GM12878 (cell line): ENCODE measurements at regions not wholly inside any gene's neighbourhood (a gene's known extent, or its start where the extent isn't known, plus 50 kb on each side); places are given as distances from the start of the nearest gene placed in this dataset.
"Not testable (repeated sequence)": the region's sequence is repeated elsewhere in the genome, so short reads cannot be mapped to it uniquely, and the experiment has no call there.

Source experiments
- ATAC-seq: fragments of 200-7000 bp; cut with Tn5 transposase; 3 replicates; pipeline ENCODE4 v1.9.1; 2020; ENCODE audit warnings: mild to moderate bottlenecking, moderate library complexity
- BruUV-seq: library from RNA; stranded (reverse); fragments of 400-500 nt; replicated peaks from 2 replicates; lab custom pipeline; 2021; lab: Mats Ljungman, UMichigan
- CTCF ChIA-PET: fragments of 300-600 bp; sonication (Branson Sonifier 250); formaldehyde crosslinking; extraction: SDS; loops from one replicate; lab custom pipeline; 2021; ENCODE audit warnings: inconsistent platforms; lab: Yijun Ruan, JAX
- POLR2A ChIA-PET: fragments of 350-600 bp; formaldehyde crosslinking; extraction: SDS; loops from one replicate; lab custom pipeline; 2021; ENCODE audit warnings: inconsistent platforms; lab: Charles Lee
- RAD21 ChIA-PET: fragments of 300-600 bp; sonication (Branson Sonifier 250); formaldehyde crosslinking; loops from one replicate; lab custom pipeline; 2023; ENCODE audit warnings: antibody characterized with exemption; ENCODE audit not compliant: unreplicated experiment; lab: Charles Lee
- SMC1A ChIA-PET: fragments of 300-600 bp; sonication (Branson Sonifier 250); formaldehyde crosslinking; loops from one replicate; lab custom pipeline; 2023; ENCODE audit not compliant: unreplicated experiment, uncharacterized antibody; lab: Charles Lee
- DNase-seq: peaks from one replicate; pipeline ENCODE4 v3.0.0-alpha.2; 2011; ENCODE audit warnings: low read depth, low spot score
- FAIRE-seq: peaks from 3 replicates; lab custom pipeline; 2011; peaks lifted over from hg19 to GRCh38; lab: Jason Lieb, UNC
- H2AFZ ChIP-seq: 2 replicates; pipeline ENCODE4 v1.6.0; 2011; ENCODE audit warnings: low read depth, low read length, control low read depth; ENCODE audit not compliant: control insufficient read depth
- H3K27ac ChIP-seq: 2 replicates; pipeline ENCODE4 v1.5.1; 2011; ENCODE audit warnings: control low read depth; ENCODE audit not compliant: control insufficient read depth, insufficient read depth
- H3K27me3 ChIP-seq, 2 experiments: replicated peaks in 1 of 2; 2 replicates each; pipeline versions ENCODE4 v1.6.0 to v1.6.1; 2011; ENCODE audit warnings: low read length in 1 of 2; ENCODE audit not compliant: control insufficient read depth in 2 of 2, insufficient read depth in 2 of 2
- H3K36me3 ChIP-seq, 2 experiments: 2 replicates each; pipeline ENCODE4 v1.5.1; 2011; ENCODE audit warnings: low read length in 1 of 2; ENCODE audit not compliant: control insufficient read depth in 2 of 2, insufficient read depth in 2 of 2
- H3K4me1 ChIP-seq: 2 replicates; pipeline ENCODE4 v1.6.1; 2011; ENCODE audit warnings: mild to moderate bottlenecking, low read length, moderate library complexity, mixed read lengths; ENCODE audit not compliant: control insufficient read depth, insufficient read depth
- H3K4me2 ChIP-seq: 2 replicates; pipeline ENCODE4 v1.6.0; 2011; ENCODE audit warnings: control low read depth; ENCODE audit not compliant: control insufficient read depth, insufficient read depth
- H3K4me3 ChIP-seq: fragments of 200-600 bp; sonication (generic); 2 replicates; pipeline ENCODE4 v1.5.1; 2016
- H3K79me2 ChIP-seq: 2 replicates; pipeline ENCODE4 v1.6.0; 2011; ENCODE audit warnings: low read length; ENCODE audit not compliant: control insufficient read depth, insufficient read depth
- H3K9ac ChIP-seq: 2 replicates; pipeline ENCODE4 v1.8.0; 2011; ENCODE audit warnings: low read length, control low read depth, mixed read lengths; ENCODE audit not compliant: control insufficient read depth, insufficient read depth
- H3K9me3 ChIP-seq: replicated peaks from 3 replicates; pipeline ENCODE4 v1.5.1; 2011; ENCODE audit warnings: mild to moderate bottlenecking, low read length; ENCODE audit not compliant: control insufficient read depth, insufficient read depth
- H4K20me1 ChIP-seq: 2 replicates; pipeline ENCODE4 v1.6.0; 2011; ENCODE audit not compliant: control insufficient read depth, insufficient read depth
- CREM ChIP-seq: IDR thresholded peaks from 2 replicates; pipeline ENCODE4 v1.6.1; 2014; ENCODE audit warnings: antibody characterized with exemption, low read depth
- HDAC6 ChIP-seq: fragments of 200-600 bp; sonication (generic); IDR thresholded peaks from one replicate; pipeline ENCODE4 v1.8.0; 2017; ENCODE audit warnings: antibody characterized with exemption; ENCODE audit not compliant: unreplicated experiment
- MYB ChIP-seq: fragments of 150-350 bp; IDR thresholded peaks from 2 replicates; pipeline ENCODE4 v1.6.1; 2014; ENCODE audit warnings: mild to moderate bottlenecking, low read depth, low read length, borderline replicate concordance
- RAD21 ChIP-seq: IDR thresholded peaks from 2 replicates; pipeline ENCODE4 v1.6.1; 2011; ENCODE audit warnings: mild to moderate bottlenecking, low read depth, low read length, moderate library complexity; ENCODE audit not compliant: insufficient read depth
- SIN3A ChIP-seq: IDR thresholded peaks from 2 replicates; pipeline ENCODE4 v1.6.1; 2012; ENCODE audit warnings: low read depth, low read length, improper control_type of control experiment
- WRNIP1 ChIP-seq: IDR thresholded peaks from 2 replicates; pipeline ENCODE4 v1.6.1; 2011; ENCODE audit warnings: low read depth, low read length, improper control_type of control experiment, borderline replicate concordance
- ZBED1 ChIP-seq: IDR thresholded peaks from 2 replicates; pipeline ENCODE4 v1.6.1; 2016; ENCODE audit warnings: borderline replicate concordance
- WGBS: methylation state at CpG from one replicate; pipeline ENCODE4 v1.1.6; 2016; ENCODE audit warnings: low lambda C conversion rate; ENCODE audit not compliant: insufficient replicate concordance, insufficient coverage; ENCODE audit errors: missing lambda C conversion rate; 5-methylcytosine and 5-hydroxymethylcytosine counted together
- in situ Hi-C: fragments of 300-500 bp; cut with MboI; formaldehyde crosslinking; loops from 9 replicates; pipeline ENCODE4 v1.14.3; 2018; ENCODE audit warnings: mixed read lengths
- intact Hi-C: fragments of 100-400 bp; cut with micrococcal nuclease; formaldehyde crosslinking; loops from one replicate; pipeline ENCODE4 v1.14.2; 2022; ENCODE audit not compliant: unreplicated experiment
- TF ChIP-seq, protein P1 (sequence below): fragments of 450-650 bp; formaldehyde crosslinking; IDR thresholded peaks from 2 replicates; pipeline ENCODE4 v1.4.0; 2020; ENCODE audit warnings: mild to moderate bottlenecking, moderate library complexity

DNA sequence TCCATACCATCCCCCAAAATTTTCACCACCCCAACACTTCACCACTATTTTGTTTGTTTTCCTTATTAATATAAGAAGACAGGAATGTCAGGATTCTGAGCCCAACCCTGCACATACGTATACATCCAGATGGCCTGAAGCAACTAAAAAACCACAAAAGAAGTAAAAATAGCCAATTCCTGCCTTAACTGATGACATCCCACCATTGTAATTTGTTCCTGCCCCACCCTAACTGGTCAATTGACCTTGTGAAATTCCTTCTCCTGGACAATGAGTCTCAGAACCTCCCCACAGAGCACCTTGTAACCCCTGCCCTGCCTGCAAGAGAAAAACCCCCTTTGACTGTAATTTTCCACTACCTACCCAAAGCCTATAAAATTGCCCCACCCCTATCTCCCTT, 132.5 kb downstream of the ZNF675 start (continued):
- TF ChIP-seq, protein P1, sequence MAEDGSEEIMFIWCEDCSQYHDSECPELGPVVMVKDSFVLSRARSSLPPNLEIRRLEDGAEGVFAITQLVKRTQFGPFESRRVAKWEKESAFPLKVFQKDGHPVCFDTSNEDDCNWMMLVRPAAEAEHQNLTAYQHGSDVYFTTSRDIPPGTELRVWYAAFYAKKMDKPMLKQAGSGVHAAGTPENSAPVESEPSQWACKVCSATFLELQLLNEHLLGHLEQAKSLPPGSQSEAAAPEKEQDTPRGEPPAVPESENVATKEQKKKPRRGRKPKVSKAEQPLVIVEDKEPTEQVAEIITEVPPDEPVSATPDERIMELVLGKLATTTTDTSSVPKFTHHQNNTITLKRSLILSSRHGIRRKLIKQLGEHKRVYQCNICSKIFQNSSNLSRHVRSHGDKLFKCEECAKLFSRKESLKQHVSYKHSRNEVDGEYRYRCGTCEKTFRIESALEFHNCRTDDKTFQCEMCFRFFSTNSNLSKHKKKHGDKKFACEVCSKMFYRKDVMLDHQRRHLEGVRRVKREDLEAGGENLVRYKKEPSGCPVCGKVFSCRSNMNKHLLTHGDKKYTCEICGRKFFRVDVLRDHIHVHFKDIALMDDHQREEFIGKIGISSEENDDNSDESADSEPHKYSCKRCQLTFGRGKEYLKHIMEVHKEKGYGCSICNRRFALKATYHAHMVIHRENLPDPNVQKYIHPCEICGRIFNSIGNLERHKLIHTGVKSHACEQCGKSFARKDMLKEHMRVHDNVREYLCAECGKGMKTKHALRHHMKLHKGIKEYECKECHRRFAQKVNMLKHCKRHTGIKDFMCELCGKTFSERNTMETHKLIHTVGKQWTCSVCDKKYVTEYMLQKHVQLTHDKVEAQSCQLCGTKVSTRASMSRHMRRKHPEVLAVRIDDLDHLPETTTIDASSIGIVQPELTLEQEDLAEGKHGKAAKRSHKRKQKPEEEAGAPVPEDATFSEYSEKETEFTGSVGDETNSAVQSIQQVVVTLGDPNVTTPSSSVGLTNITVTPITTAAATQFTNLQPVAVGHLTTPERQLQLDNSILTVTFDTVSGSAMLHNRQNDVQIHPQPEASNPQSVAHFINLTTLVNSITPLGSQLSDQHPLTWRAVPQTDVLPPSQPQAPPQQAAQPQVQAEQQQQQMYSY, result no peak
- no peak for TF ChIP-seq WRNIP1
- no peak for TF ChIP-seq HDAC6
- TF ChIP-seq ZBED1, result no peak
- TF ChIP-seq CREM, result no peak
- TF ChIP-seq MYB, result no peak
- no peak for TF ChIP-seq SIN3A
- no peak for TF ChIP-seq RAD21
- TF ChIP-seq, all 136 proteins: peak for 0

DNA sequence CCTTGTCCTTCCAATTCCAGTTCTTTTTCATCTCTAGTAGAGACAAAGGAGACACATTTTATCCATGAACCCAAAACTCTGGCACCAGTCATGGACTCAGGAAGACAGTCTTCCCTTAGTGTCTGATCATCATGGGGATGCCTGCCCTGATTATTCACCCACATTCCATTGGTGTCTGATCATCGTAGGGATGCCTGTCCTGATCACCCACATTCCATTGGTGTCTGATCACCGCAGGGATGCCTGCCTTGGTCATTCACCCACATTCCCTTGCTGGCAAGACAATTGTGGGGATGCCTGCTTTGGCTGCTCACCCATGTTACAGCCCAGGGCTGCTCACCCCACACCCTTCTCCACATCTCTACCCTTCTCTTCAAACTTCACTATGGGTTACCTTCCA, 136.9 kb downstream of the ZNF675 start:
- H3K27ac ChIP-seq, H3K4me2 ChIP-seq, H3K79me2 ChIP-seq, intact Hi-C loops, H3K36me3 ChIP-seq, DNase-seq, BruUV-seq, RAD21 ChIA-PET, in situ Hi-C loops, H2AFZ ChIP-seq, CTCF ChIA-PET, H3K27me3 ChIP-seq, FAIRE-seq, POLR2A ChIA-PET, H3K4me3 ChIP-seq, H3K9ac ChIP-seq, H4K20me1 ChIP-seq, H3K4me1 ChIP-seq, H3K9me3 ChIP-seq, ATAC-seq, SMC1A ChIA-PET: not testable (repeated sequence)
- WGBS, result 5% methylated on average over 2 of the region's 2 CpGs
